Activated naive CD8-positive, alpha-beta T cell (primary cell): ENCODE measurements at regions not wholly inside any gene's neighbourhood (a gene's known extent, or its start where the extent isn't known, plus 50 kb on each side); places are given as distances from the start of the nearest gene placed in this dataset.
A peak's percentile ranks its signal among the peaks of the same experiment; 100 is the strongest.

Experiments
- H3K27ac Mint-ChIP-seq: one replicate; pipeline ENCODE4 v1.8.0; 2021; ENCODE audit warnings: mixed read lengths
- H3K27me3 Mint-ChIP-seq: one replicate; pipeline ENCODE4 v1.8.0; 2021; ENCODE audit warnings: mixed read lengths
- H3K36me3 Mint-ChIP-seq: one replicate; pipeline ENCODE4 v1.8.0; 2021; ENCODE audit warnings: mixed read lengths
- H3K4me1 Mint-ChIP-seq: one replicate; pipeline ENCODE4 v1.8.0; 2021; ENCODE audit warnings: low read depth, mixed read lengths
- H3K4me3 Mint-ChIP-seq: one replicate; pipeline ENCODE4 v1.8.0; 2021; ENCODE audit warnings: mild to moderate bottlenecking, mixed read lengths
- H3K9me3 Mint-ChIP-seq: one replicate; pipeline ENCODE4 v1.8.0; 2021; ENCODE audit warnings: low read depth, mixed read lengths

- peak overlapping the region; percentile 85 for H3K4me3 Mint-ChIP-seq
- peak overlapping the region; percentile 98 for H3K27ac Mint-ChIP-seq
- H3K36me3 Mint-ChIP-seq = peaks cover 5% of the 10 kb centered on the region
- H3K4me1 Mint-ChIP-seq = peaks cover 96% of the 10 kb centered on the region
- H3K27me3 Mint-ChIP-seq = no peaks in the 10 kb centered on the region
- H3K9me3 Mint-ChIP-seq = peaks cover 2% of the 10 kb centered on the region
These were observed 297.1 kb downstream of the ETS1 start for GRCh38 chr11:128290106-128290840.

GRCh38 chr11:128289048-128289447, 298.3 kb downstream of the ETS1 start:
- H3K27ac Mint-ChIP-seq = peak overlapping the region; percentile 98
- no peaks in the 10 kb centered on the region for H3K9me3 Mint-ChIP-seq
- peaks cover 94% of the 10 kb centered on the region for H3K4me1 Mint-ChIP-seq
- H3K4me3 Mint-ChIP-seq = peak overlapping the region; percentile 35
- peaks cover 3% of the 10 kb centered on the region for H3K36me3 Mint-ChIP-seq
- no peaks in the 10 kb centered on the region for H3K27me3 Mint-ChIP-seq

GRCh38 chr11:128288368-128288767, 299.0 kb downstream of the ETS1 start:
- H3K9me3 Mint-ChIP-seq = no peaks in the 10 kb centered on the region
- no peak overlapping the region for H3K4me3 Mint-ChIP-seq
- no peaks in the 10 kb centered on the region for H3K27me3 Mint-ChIP-seq
- peaks cover 3% of the 10 kb centered on the region for H3K36me3 Mint-ChIP-seq
- H3K4me1 Mint-ChIP-seq = peaks cover 87% of the 10 kb centered on the region
- peak overlapping the region; percentile 98 for H3K27ac Mint-ChIP-seq

GRCh38 chr11:128285321-128285720, 302.0 kb downstream of the ETS1 start:
- H3K36me3 Mint-ChIP-seq = no peaks in the 10 kb centered on the region
- peak overlapping the region; percentile 41 for H3K4me3 Mint-ChIP-seq
- H3K27ac Mint-ChIP-seq = peak overlapping the region; percentile 93
- H3K27me3 Mint-ChIP-seq = no peaks in the 10 kb centered on the region
- no peaks in the 10 kb centered on the region for H3K9me3 Mint-ChIP-seq
- peaks cover 57% of the 10 kb centered on the region for H3K4me1 Mint-ChIP-seq

GRCh38 chr11:128284634-128285033, 302.7 kb downstream of the ETS1 start:
- peak overlapping the region; percentile 41 for H3K4me3 Mint-ChIP-seq
- H3K4me1 Mint-ChIP-seq = peaks cover 50% of the 10 kb centered on the region
- H3K27me3 Mint-ChIP-seq = no peaks in the 10 kb centered on the region
- H3K9me3 Mint-ChIP-seq = no peaks in the 10 kb centered on the region
- H3K36me3 Mint-ChIP-seq = no peaks in the 10 kb centered on the region
- H3K27ac Mint-ChIP-seq = peak overlapping the region; percentile 93

- no peak overlapping the region for H3K4me3 Mint-ChIP-seq
- H3K9me3 Mint-ChIP-seq = no peaks in the 10 kb centered on the region
- H3K27ac Mint-ChIP-seq = no peak overlapping the region
- peaks cover 1% of the 10 kb centered on the region for H3K36me3 Mint-ChIP-seq
- peaks cover 38% of the 10 kb centered on the region for H3K4me1 Mint-ChIP-seq
- H3K27me3 Mint-ChIP-seq = no peaks in the 10 kb centered on the region
These were observed 303.9 kb downstream of the ETS1 start for GRCh38 chr11:128283451-128283850.

GRCh38 chr11:128282053-128282452, 305.3 kb downstream of the ETS1 start:
- Mint-ChIP-seq H3K36me3 (peaks cover 2% of the 10 kb centered on the region), H3K9me3 (no peaks in the 10 kb centered on the region), H3K27me3 (no peaks in the 10 kb centered on the region), H3K4me3 (no peak overlapping the region), H3K27ac (no peak overlapping the region), H3K4me1 (peaks cover 28% of the 10 kb centered on the region)

GRCh38 chr11:128279866-128280265, 307.5 kb downstream of the ETS1 start:
- Mint-ChIP-seq H3K27me3 (no peaks in the 10 kb centered on the region), H3K9me3 (no peaks in the 10 kb centered on the region), H3K27ac (no peak overlapping the region), H3K36me3 (peaks cover 5% of the 10 kb centered on the region), H3K4me3 (no peak overlapping the region), H3K4me1 (peaks cover 7% of the 10 kb centered on the region)

- H3K9me3 Mint-ChIP-seq = no peaks in the 10 kb centered on the region
- H3K36me3 Mint-ChIP-seq = peaks cover 16% of the 10 kb centered on the region
- H3K27ac Mint-ChIP-seq = no peak overlapping the region
- peaks cover 23% of the 10 kb centered on the region for H3K4me1 Mint-ChIP-seq
- H3K4me3 Mint-ChIP-seq = no peak overlapping the region
- no peaks in the 10 kb centered on the region for H3K27me3 Mint-ChIP-seq
These were observed 313.6 kb downstream of the ETS1 start for GRCh38 chr11:128273736-128274135.

- H3K9me3 Mint-ChIP-seq = no peaks in the 10 kb centered on the region
- H3K27ac Mint-ChIP-seq = no peak overlapping the region
- peaks cover 10% of the 10 kb centered on the region for H3K36me3 Mint-ChIP-seq
- H3K4me1 Mint-ChIP-seq = peaks cover 23% of the 10 kb centered on the region
- no peaks in the 10 kb centered on the region for H3K27me3 Mint-ChIP-seq
- no peak overlapping the region for H3K4me3 Mint-ChIP-seq
These were observed 316.0 kb downstream of the ETS1 start for GRCh38 chr11:128271401-128271800.

GRCh38 chr11:128269466-128269865, 317.9 kb downstream of the ETS1 start:
- Mint-ChIP-seq H3K27me3 (no peaks in the 10 kb centered on the region), H3K9me3 (no peaks in the 10 kb centered on the region), H3K4me1 (peaks cover 23% of the 10 kb centered on the region), H3K36me3 (peaks cover 10% of the 10 kb centered on the region), H3K4me3 (no peak overlapping the region), H3K27ac (no peak overlapping the region)

GRCh38 chr11:128266893-128267292, 320.5 kb downstream of the ETS1 start:
- Mint-ChIP-seq H3K4me1 (peaks cover 9% of the 10 kb centered on the region), H3K9me3 (no peaks in the 10 kb centered on the region), H3K4me3 (no peak overlapping the region), H3K27ac (peak overlapping the region; percentile 1), H3K27me3 (no peaks in the 10 kb centered on the region), H3K36me3 (peaks cover 2% of the 10 kb centered on the region)

GRCh38 chr11:128262463-128263345, 324.7 kb downstream of the ETS1 start:
- Mint-ChIP-seq H3K27ac (no peak overlapping the region), H3K27me3 (no peaks in the 10 kb centered on the region), H3K36me3 (no peaks in the 10 kb centered on the region), H3K4me3 (no peak overlapping the region), H3K9me3 (no peaks in the 10 kb centered on the region), H3K4me1 (no peaks in the 10 kb centered on the region)

GRCh38 chr11:128261011-128261421, 326.3 kb downstream of the ETS1 start:
- H3K9me3 Mint-ChIP-seq = no peaks in the 10 kb centered on the region
- H3K4me1 Mint-ChIP-seq = no peaks in the 10 kb centered on the region
- no peak overlapping the region for H3K4me3 Mint-ChIP-seq
- H3K36me3 Mint-ChIP-seq = no peaks in the 10 kb centered on the region
- no peaks in the 10 kb centered on the region for H3K27me3 Mint-ChIP-seq
- no peak overlapping the region for H3K27ac Mint-ChIP-seq

- Mint-ChIP-seq H3K36me3 (no peaks in the 10 kb centered on the region), H3K9me3 (no peaks in the 10 kb centered on the region), H3K27me3 (no peaks in the 10 kb centered on the region), H3K4me1 (no peaks in the 10 kb centered on the region), H3K4me3 (no peak overlapping the region), H3K27ac (no peak overlapping the region)
These were observed 327.0 kb downstream of the ETS1 start for GRCh38 chr11:128260398-128260797.
